ENCODE measurements at regions not wholly inside any gene's neighbourhood (a gene's known extent, or its start where the extent isn't known, plus 50 kb on each side); places are given as distances from the start of the nearest gene placed in this dataset.
"Not testable (repeated sequence)": the region's sequence is repeated elsewhere in the genome, so short reads cannot be mapped to it uniquely, and the experiment has no call there.

DNA sequence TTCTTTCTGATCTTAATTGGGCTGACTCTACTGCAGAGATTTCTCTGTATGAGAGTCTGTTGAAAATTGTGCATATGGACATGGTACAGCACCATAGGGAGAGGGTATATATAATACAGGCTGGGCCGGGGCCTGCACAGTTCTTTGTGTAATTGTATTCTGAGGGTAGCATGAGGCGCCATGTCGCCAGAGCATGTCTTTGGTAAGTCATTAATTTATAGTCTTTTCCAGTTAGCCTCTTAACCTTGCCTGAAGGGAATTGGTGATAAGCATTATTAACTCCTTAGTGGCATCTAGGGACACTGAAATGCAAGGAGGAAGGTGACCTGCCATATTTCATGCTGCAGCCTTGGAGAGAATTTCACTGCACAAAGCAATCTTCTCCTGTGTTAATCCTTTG lies 569.9 kb downstream of the TMTC2 start:
- Histone ChIP-seq H3K36me3 (no peaks in the 10 kb centered on the region), H3K27me3 (no peaks in the 10 kb centered on the region), H3K9me3 (peaks cover 0 to 2% (median 0%) of the 10 kb centered on the region in 4 donors), H3K4me3 (no peak overlapping the region), H3K4me1 (no peaks in the 10 kb centered on the region), H3K27ac (no peak overlapping the region)
- intact Hi-C loops (cut with DNase I) = no loop called here
- no peak for TF ChIP-seq EP300 (IDR thresholded peaks at IDR 0.05)
- DNase-seq = no peak
- WGBS, 2 donors = 94 to 98% methylated on average over 3 of the region's 3 CpGs

DNA sequence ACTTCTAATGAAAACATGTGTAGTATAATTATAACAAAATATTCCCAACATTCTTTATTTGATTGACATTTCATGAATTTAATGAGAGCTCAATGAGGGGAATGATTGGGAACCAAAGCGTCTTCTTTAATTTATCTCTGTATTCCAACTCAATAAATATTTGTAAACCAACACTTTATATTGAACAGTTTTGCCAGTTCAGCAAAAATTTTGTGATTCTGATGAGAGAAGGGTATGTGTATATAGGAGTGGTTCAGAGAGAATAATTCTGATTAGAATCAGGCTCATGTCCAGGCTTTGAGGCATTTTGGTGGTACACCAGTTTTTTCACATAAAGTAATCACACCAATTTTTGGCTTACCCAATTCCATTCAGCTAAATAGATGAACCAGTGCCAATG lies 564.2 kb downstream of the TMTC2 start:
- no peak for DNase-seq
- TF ChIP-seq POLR2AphosphoS5 (IDR thresholded peaks at IDR 0.05) = no peak
- TF ChIP-seq EP300 (IDR thresholded peaks at IDR 0.05) = no peak
- no peak for TF ChIP-seq POLR2A (IDR thresholded peaks at IDR 0.05)
- TF ChIP-seq, protein P1, sequence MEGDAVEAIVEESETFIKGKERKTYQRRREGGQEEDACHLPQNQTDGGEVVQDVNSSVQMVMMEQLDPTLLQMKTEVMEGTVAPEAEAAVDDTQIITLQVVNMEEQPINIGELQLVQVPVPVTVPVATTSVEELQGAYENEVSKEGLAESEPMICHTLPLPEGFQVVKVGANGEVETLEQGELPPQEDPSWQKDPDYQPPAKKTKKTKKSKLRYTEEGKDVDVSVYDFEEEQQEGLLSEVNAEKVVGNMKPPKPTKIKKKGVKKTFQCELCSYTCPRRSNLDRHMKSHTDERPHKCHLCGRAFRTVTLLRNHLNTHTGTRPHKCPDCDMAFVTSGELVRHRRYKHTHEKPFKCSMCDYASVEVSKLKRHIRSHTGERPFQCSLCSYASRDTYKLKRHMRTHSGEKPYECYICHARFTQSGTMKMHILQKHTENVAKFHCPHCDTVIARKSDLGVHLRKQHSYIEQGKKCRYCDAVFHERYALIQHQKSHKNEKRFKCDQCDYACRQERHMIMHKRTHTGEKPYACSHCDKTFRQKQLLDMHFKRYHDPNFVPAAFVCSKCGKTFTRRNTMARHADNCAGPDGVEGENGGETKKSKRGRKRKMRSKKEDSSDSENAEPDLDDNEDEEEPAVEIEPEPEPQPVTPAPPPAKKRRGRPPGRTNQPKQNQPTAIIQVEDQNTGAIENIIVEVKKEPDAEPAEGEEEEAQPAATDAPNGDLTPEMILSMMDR (IDR thresholded peaks at IDR 0.05) = no peak
- Histone ChIP-seq H3K36me3 (no peaks in the 10 kb centered on the region), H3K9me3 (peaks cover 0 to 2% (median 0%) of the 10 kb centered on the region in 4 donors), H3K4me1 (no peaks in the 10 kb centered on the region), H3K4me3 (no peak overlapping the region), H3K27me3 (no peaks in the 10 kb centered on the region), H3K27ac (no peak overlapping the region)
- intact Hi-C loops (cut with DNase I) = no loop called here
- 90 to 93% methylated on average over 1 of the region's 1 CpG for WGBS, 2 donors

GRCh38 chr12:83245156-83245555 lies 558.5 kb downstream of the TMTC2 start:
- 71 to 81% methylated on average over 3 of the region's 3 CpGs for WGBS, 2 donors
- Histone ChIP-seq H3K27ac (no peak overlapping the region), H3K9me3 (no peaks in the 10 kb centered on the region), H3K27me3 (no peaks in the 10 kb centered on the region), H3K4me1 (peaks cover 0 to 10% (median 3%) of the 10 kb centered on the region in 4 donors), H3K36me3 (no peaks in the 10 kb centered on the region), H3K4me3 (no peak overlapping the region)
- no peak for DNase-seq
- intact Hi-C loops (cut with DNase I) = no loop called here
- TF ChIP-seq POLR2A (IDR thresholded peaks at IDR 0.05) (no peak), EP300 (IDR thresholded peaks at IDR 0.05) (no peak), POLR2AphosphoS5 (IDR thresholded peaks at IDR 0.05) (no peak)
- TF ChIP-seq, protein P1 (IDR thresholded peaks at IDR 0.05) = no peak

DNA sequence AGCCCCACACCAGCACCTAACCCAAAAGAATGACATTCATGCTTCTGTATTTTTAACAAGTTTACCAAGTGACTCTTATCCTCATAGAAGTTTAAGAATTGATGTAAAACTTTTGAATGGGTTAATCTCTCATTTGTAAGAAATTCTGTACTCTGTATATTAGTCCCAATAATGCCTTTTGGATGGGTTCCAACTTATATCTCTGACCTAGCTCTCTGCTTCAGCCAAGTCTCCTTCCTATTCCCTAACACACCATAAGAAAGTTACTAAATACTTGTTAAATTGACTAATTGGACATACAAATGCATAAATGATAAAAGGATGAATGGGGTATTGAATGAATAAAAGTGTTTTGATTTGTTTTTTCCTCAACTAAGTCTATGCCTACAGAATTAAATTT lies 557.3 kb downstream of the TMTC2 start:
- no peaks in the 10 kb centered on the region for H3K36me3 ChIP-seq
- H3K9me3 ChIP-seq = no peaks in the 10 kb centered on the region
- H3K27ac ChIP-seq = no peak overlapping the region
- peaks cover 0 to 10% (median 3%) of the 10 kb centered on the region in 4 donors for H3K4me1 ChIP-seq
- no peak for DNase-seq
- TF ChIP-seq POLR2A (IDR thresholded peaks at IDR 0.05) (no peak), POLR2AphosphoS5 (IDR thresholded peaks at IDR 0.05) (no peak), EP300 (IDR thresholded peaks at IDR 0.05) (no peak)
- TF ChIP-seq, protein P1 (IDR thresholded peaks at IDR 0.05) = no peak
- intact Hi-C loops (cut with DNase I) = no loop called here
- no peaks in the 10 kb centered on the region for H3K27me3 ChIP-seq
- H3K4me3 ChIP-seq = no peak overlapping the region

GRCh38 chr12:83233987-83234386 lies 547.3 kb downstream of the TMTC2 start:
- H3K27me3 ChIP-seq; H3K4me1 ChIP-seq; intact Hi-C loops (cut with DNase I); H3K27ac ChIP-seq; H3K4me3 ChIP-seq; H3K36me3 ChIP-seq; H3K9me3 ChIP-seq; DNase-seq: not testable (repeated sequence)

- H3K27ac ChIP-seq; H3K36me3 ChIP-seq; H3K9me3 ChIP-seq; intact Hi-C loops (cut with DNase I); H3K27me3 ChIP-seq; H3K4me1 ChIP-seq; H3K4me3 ChIP-seq; DNase-seq: not testable (repeated sequence)
Measured at GRCh38 chr12:83226960-83227359, 540.3 kb downstream of the TMTC2 start.

Data from sigmoid colon (tissue), 6 donors.